ENCODE measurements at regions not wholly inside any gene's neighbourhood (a gene's known extent, or its start where the extent isn't known, plus 50 kb on each side); places are given as distances from the start of the nearest gene placed in this dataset.

GRCh38 chr13:71339736-71340135 lies 527.3 kb downstream of the DACH1 start:
- H3K4me2 ChIP-seq (ENCODE audit: control insufficient read depth, extremely low read depth, insufficient read depth, low read depth, low read length), result no peak overlapping the region
- no peaks in the 10 kb centered on the region for H3K9me1 ChIP-seq (ENCODE audit: control insufficient read depth, extremely low read depth, insufficient read depth, low read length)
- no peaks in the 10 kb centered on the region for H4K20me1 ChIP-seq (ENCODE audit: control insufficient read depth, extremely low read depth, insufficient read depth, low read length)
- H3K9me3 ChIP-seq (ENCODE audit: control insufficient read depth, low read depth, low read length), result no peaks in the 10 kb centered on the region
- H3K4me3 ChIP-seq (ENCODE audit: control insufficient read depth in 2 of 3, extremely low read depth in 1 of 3, insufficient read depth in 2 of 3, low read depth in 1 of 3, low read length in 3 of 3), result no peak overlapping the region
- DNase-seq (ENCODE audit: low read depth, low spot score), result no peak
- dilution Hi-C loops (cut with MboI; ENCODE audit: extremely low pct_ligation_motif_present, low sequenced_read_pairs), result no loop called here
- no peaks in the 10 kb centered on the region for H3K36me3 ChIP-seq (ENCODE audit: control insufficient read depth in 2 of 2, extremely low read depth in 1 of 2, insufficient read depth in 2 of 2, low read length in 2 of 2)
- H3K27ac ChIP-seq (ENCODE audit: control insufficient read depth, insufficient read depth, low read length), result no peak overlapping the region
- H3K27me3 ChIP-seq (ENCODE audit: control insufficient read depth, extremely low read depth, insufficient read depth, low read length), result no peaks in the 10 kb centered on the region
- no peak overlapping the region for H3K9ac ChIP-seq (ENCODE audit: control insufficient read depth, extremely low read depth, insufficient read depth, low read length)
- no peaks in the 10 kb centered on the region for H3K4me1 ChIP-seq (ENCODE audit: control insufficient read depth, extremely low read depth, insufficient read depth, low read length)
- FAIRE-seq, result no peak
- no peak overlapping the region for H2AFZ ChIP-seq (ENCODE audit: control insufficient read depth, low read length)
- TF ChIP-seq EZH2 (IDR thresholded peaks at IDR 0.05; ENCODE audit: low read length), result no peak
- TF ChIP-seq CTCF (optimal IDR thresholded peaks at IDR 0.05 in 1 of 3, IDR thresholded peaks at IDR 0.05 in 1 of 3, conservative IDR thresholded peaks at IDR 0.05 in 1 of 3; ENCODE audit: extremely low read depth in 1 of 3, insufficient read depth in 2 of 3, low read length in 3 of 3), result no peak
- no peaks in the 10 kb centered on the region for H3K79me2 ChIP-seq (ENCODE audit: control insufficient read depth, insufficient read depth, low read length)

GRCh38 chr13:71339005-71339404 lies 528.0 kb downstream of the DACH1 start:
- Histone ChIP-seq H3K9me1 (ENCODE audit: control insufficient read depth, extremely low read depth, insufficient read depth, low read length) (no peaks in the 10 kb centered on the region), H3K27me3 (ENCODE audit: control insufficient read depth, extremely low read depth, insufficient read depth, low read length) (no peaks in the 10 kb centered on the region), H3K4me1 (ENCODE audit: control insufficient read depth, extremely low read depth, insufficient read depth, low read length) (no peaks in the 10 kb centered on the region), H3K9me3 (ENCODE audit: control insufficient read depth, low read depth, low read length) (no peaks in the 10 kb centered on the region), H4K20me1 (ENCODE audit: control insufficient read depth, extremely low read depth, insufficient read depth, low read length) (no peaks in the 10 kb centered on the region), H3K9ac (ENCODE audit: control insufficient read depth, extremely low read depth, insufficient read depth, low read length) (no peak overlapping the region), H2AFZ (ENCODE audit: control insufficient read depth, low read length) (no peak overlapping the region), H3K27ac (ENCODE audit: control insufficient read depth, insufficient read depth, low read length) (no peak overlapping the region), H3K79me2 (ENCODE audit: control insufficient read depth, insufficient read depth, low read length) (no peaks in the 10 kb centered on the region), H3K36me3 (ENCODE audit: control insufficient read depth in 2 of 2, extremely low read depth in 1 of 2, insufficient read depth in 2 of 2, low read length in 2 of 2) (no peaks in the 10 kb centered on the region), H3K4me3 (ENCODE audit: control insufficient read depth in 2 of 3, extremely low read depth in 1 of 3, insufficient read depth in 2 of 3, low read depth in 1 of 3, low read length in 3 of 3) (no peak overlapping the region), H3K4me2 (ENCODE audit: control insufficient read depth, extremely low read depth, insufficient read depth, low read depth, low read length) (no peak overlapping the region)
- dilution Hi-C loops (cut with MboI; ENCODE audit: extremely low pct_ligation_motif_present, low sequenced_read_pairs), result no loop called here
- DNase-seq (ENCODE audit: low read depth, low spot score), result no peak
- no peak for TF ChIP-seq EZH2 (IDR thresholded peaks at IDR 0.05; ENCODE audit: low read length)
- TF ChIP-seq CTCF (optimal IDR thresholded peaks at IDR 0.05 in 1 of 3, IDR thresholded peaks at IDR 0.05 in 1 of 3, conservative IDR thresholded peaks at IDR 0.05 in 1 of 3; ENCODE audit: extremely low read depth in 1 of 3, insufficient read depth in 2 of 3, low read length in 3 of 3), result no peak
- FAIRE-seq, result no peak
